ENCODE measurements at regions not wholly inside any gene's neighbourhood (a gene's known extent, or its start where the extent isn't known, plus 50 kb on each side); places are given as distances from the start of the nearest gene placed in this dataset.

GRCh38 chr18:76709659-76710645 is 112.4 kb upstream of the ZNF236 start:
- TF ChIP-seq CTCF (conservative IDR thresholded peaks at IDR 0.05; ENCODE audit: low read depth, low read length) (peak; percentile 97), POLR2A (IDR thresholded peaks at IDR 0.05; ENCODE audit: low read depth, low read length) (peak; percentile 43; the same call in 1 of the 2 replicates), MAFK (IDR thresholded peaks at IDR 0.05; ENCODE audit: low read depth, low read length) (no peak), USF2 (IDR thresholded peaks at IDR 0.05; ENCODE audit: low read depth, low read length) (no peak), BHLHE40 (IDR thresholded peaks at IDR 0.05; ENCODE audit: low read depth, low read length) (no peak), FOS (IDR thresholded peaks at IDR 0.05; ENCODE audit: low read depth, low read length) (no peak), CHD1 (IDR thresholded peaks at IDR 0.05; ENCODE audit: low read depth, low read length) (no peak; the same call in 1 of the 2 replicates), ELK1 (IDR thresholded peaks at IDR 0.05; ENCODE audit: borderline replicate concordance, low read depth, low read length) (no peak), RAD21 (IDR thresholded peaks at IDR 0.05; ENCODE audit: low read length) (peak; percentile 98), SMC3 (IDR thresholded peaks at IDR 0.05; ENCODE audit: low read depth, low read length) (peak; percentile 99), NFE2L2 (IDR thresholded peaks at IDR 0.05; ENCODE audit: low read depth, low read length) (no peak), CEBPB (IDR thresholded peaks at IDR 0.05; ENCODE audit: low read depth, low read length) (no peak), MAZ (IDR thresholded peaks at IDR 0.05; ENCODE audit: borderline replicate concordance, low read depth, low read length) (no peak), MXI1 (IDR thresholded peaks at IDR 0.05; ENCODE audit: borderline replicate concordance, low read depth, low read length) (0 out of 2 replicates have a peak, but pooled peaks have one; percentile 24)

All from IMR-90 (cell line).